NB4 (cell line): ENCODE measurements at regions not wholly inside any gene's neighbourhood (a gene's known extent, or its start where the extent isn't known, plus 50 kb on each side); places are given as distances from the start of the nearest gene placed in this dataset.

Source experiments
- DNase-seq: peaks from one replicate; pipeline ENCODE4 v3.0.0; 2010; ENCODE audit warnings: low read depth
- H3K4me3 ChIP-seq: one replicate; pipeline ENCODE4 v1.5.1; 2011; ENCODE audit warnings: mild to moderate bottlenecking, low read depth, low read length, moderate library complexity
- MYC ChIP-seq: IDR thresholded peaks from 2 replicates; pipeline ENCODE4 v1.6.1; 2011; ENCODE audit warnings: low read depth, low read length
- POLR2A ChIP-seq: IDR thresholded peaks from 2 replicates; pipeline ENCODE4 v1.6.1; 2011; ENCODE audit warnings: mild to moderate bottlenecking; ENCODE audit not compliant: insufficient read length; ENCODE audit errors: extremely low read depth
- TF ChIP-seq, protein P1 (sequence below): IDR thresholded peaks from one replicate; pipeline ENCODE4 v1.5.1; 2012; ENCODE audit warnings: low read depth, low read length
- TF ChIP-seq, protein P2 (sequence below): IDR thresholded peaks from 2 replicates; pipeline ENCODE4 v1.6.1; 2011; ENCODE audit warnings: low read depth, low read length

DNA sequence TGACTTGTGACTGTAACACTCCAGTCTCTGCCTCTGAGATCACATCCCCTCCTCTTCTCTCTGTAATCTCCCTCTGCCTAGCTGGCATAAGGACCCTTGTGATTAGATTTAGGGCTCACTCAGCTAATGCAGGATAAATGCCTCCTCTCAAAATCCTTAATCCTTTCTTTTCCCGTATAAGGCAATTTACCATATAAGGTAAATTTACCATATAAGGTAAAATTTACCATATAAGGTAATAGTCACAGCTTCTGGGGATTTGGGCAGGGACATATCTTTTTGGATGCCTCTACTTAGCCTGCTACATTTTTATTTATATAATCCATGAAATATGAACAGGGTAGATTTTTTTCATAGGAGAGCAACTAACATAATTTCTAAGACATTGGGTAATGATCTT lies 318.0 kb upstream of the PUM3 start:
- no peak for DNase-seq
- no peak overlapping the region for H3K4me3 ChIP-seq

DNA sequence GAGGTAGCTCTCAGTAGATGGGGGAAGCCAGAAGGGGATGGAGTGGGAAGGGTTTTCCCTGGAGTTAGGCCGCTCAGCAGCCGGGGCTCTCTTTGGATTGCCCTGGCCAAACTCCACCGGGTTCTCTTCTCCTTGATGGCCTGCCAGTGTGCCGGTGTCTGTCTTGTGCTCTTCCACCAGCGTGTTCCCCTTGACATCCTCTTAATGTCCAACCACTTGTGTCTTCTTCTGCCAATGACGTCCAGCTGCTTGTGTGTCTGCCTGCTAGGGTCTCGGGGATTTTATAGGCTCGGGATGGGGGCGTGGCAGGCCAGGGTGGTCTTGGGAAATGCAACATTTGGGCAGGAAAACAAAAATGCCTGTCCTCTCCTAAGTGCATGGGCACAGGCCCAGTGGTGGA lies 313.1 kb upstream of the PUM3 start:
- H3K4me3 ChIP-seq, result no peak overlapping the region
- DNase-seq, result no peak
- TF ChIP-seq POLR2A, result no peak
- TF ChIP-seq, protein P1, sequence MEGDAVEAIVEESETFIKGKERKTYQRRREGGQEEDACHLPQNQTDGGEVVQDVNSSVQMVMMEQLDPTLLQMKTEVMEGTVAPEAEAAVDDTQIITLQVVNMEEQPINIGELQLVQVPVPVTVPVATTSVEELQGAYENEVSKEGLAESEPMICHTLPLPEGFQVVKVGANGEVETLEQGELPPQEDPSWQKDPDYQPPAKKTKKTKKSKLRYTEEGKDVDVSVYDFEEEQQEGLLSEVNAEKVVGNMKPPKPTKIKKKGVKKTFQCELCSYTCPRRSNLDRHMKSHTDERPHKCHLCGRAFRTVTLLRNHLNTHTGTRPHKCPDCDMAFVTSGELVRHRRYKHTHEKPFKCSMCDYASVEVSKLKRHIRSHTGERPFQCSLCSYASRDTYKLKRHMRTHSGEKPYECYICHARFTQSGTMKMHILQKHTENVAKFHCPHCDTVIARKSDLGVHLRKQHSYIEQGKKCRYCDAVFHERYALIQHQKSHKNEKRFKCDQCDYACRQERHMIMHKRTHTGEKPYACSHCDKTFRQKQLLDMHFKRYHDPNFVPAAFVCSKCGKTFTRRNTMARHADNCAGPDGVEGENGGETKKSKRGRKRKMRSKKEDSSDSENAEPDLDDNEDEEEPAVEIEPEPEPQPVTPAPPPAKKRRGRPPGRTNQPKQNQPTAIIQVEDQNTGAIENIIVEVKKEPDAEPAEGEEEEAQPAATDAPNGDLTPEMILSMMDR, result no peak
- TF ChIP-seq, protein P2, sequence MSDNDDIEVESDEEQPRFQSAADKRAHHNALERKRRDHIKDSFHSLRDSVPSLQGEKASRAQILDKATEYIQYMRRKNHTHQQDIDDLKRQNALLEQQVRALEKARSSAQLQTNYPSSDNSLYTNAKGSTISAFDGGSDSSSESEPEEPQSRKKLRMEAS, result no peak
- TF ChIP-seq MYC, result no peak

More for the DNA sequence above, 318.0 kb upstream of the PUM3 start:
- TF ChIP-seq, protein P2, result no peak
- TF ChIP-seq MYC, result no peak
- TF ChIP-seq, protein P1, result no peak

DNA sequence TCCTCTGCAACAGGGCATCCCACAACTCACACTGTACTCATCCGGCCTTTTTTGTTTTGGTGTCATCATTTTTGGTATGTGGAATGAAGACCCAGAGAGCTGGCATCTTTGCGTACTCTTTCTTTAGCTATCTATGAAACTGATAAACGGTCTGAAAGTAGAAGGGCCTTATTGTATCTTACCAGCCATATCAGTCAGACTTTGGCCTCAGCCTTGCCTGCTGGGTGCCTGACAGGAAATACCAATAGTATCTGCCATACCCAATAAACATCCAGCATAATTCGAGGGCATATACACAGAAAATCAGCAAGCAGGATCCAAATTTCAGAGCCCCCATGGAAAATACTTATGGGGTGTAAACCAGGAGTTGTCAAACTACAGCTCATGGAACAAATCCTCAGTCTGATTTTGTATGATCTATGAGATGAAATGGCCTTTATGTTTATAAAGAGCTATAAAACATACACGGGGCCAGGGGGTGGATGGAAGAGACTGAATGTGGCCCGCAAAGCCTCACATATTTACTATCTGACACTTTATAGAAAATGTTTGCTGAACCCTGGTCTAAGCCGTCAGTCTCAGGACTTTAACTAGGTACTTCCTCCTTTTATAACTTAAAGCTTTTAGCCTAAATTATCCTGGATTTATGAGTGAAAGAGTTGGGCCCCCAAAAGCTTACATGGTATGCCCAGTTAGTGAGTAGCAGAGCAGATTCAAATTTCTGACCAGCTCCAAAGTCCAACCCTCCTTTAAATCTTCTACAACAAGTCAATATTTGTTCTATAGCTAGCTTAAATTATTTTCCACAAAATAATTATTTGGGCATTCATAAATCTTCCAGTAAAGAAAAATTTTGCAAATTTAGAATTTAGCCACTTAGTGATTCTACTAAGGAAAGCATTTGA lies 308.0 kb upstream of the PUM3 start:
- TF ChIP-seq, protein P2, result no peak
- TF ChIP-seq POLR2A, result no peak
- no peak for TF ChIP-seq MYC
- TF ChIP-seq, protein P1, result no peak
- H3K4me3 ChIP-seq, result no peak overlapping the region
- no peak for DNase-seq

DNA sequence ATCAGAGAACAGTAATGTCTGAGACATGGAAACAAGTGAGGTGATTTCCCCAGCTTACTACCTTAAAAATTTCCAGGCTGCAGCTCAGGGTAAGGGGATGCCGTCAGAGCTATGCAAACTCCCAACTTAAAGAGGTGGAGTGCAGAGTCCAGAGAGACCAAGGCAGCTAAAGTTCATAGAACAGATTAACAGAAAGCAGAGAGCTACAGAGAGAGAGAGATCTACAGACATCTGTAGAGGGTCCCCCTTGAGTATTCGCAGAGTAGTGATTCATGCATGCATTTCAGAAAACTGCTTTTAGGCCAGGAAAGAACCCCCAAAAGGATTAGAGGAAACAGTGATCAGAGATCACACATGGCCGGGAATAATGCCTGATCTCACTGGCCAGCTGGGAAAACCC lies 306.2 kb upstream of the PUM3 start:
- TF ChIP-seq, protein P2, result no peak
- no peak for TF ChIP-seq MYC
- no peak for TF ChIP-seq POLR2A
- TF ChIP-seq, protein P1, result no peak
- DNase-seq, result no peak
- no peak overlapping the region for H3K4me3 ChIP-seq

DNA sequence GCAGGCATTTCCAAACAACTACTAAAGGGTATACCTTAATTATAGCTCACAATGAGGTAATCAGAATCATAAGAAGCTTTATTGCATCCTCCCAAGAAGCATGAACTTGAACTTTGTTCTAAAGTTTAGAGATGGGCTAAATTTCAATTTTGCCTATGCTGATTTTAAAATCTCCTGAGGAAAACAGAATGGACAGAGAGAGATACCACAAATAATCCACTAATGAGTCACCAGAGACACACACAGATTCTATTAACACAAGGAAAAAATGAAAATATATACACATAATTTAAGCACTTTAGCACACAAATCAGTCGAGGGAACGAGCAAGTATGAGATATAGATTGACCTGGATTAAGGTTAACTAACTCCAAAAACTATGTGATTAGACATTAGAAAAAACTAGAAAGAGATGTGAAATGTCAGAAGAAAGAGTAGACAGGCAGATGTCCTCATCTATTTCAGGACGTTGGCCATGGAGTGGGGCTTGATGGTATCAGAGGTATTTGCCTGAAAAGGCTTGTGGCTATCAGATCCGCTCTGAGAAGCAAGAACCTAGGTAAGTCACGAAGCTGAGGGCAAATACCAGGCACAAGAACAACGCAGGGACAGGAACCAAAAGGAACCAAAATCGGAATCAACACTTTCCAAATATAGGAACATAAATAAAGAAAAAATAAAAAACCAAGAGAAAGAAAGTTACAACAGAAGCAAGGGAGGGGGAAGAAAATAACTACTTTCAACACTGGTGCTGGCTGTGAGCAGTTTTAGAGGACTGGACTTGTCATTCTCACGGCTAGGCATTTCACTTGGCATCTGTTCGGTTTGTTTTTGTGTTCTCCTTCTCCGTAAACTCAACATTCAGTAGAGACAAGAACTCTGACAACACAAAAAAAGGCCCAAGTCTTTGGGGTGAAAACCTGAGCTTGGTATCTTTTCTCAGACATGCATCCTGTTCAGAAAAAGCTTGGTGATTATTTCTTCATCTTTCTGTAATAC lies 294.6 kb upstream of the PUM3 start:
- no peak for DNase-seq
- TF ChIP-seq POLR2A (no peak), MYC (no peak)
- TF ChIP-seq, protein P2, result no peak
- TF ChIP-seq, protein P1, result no peak
- no peak overlapping the region for H3K4me3 ChIP-seq
